ENCODE measurements at regions not wholly inside any gene's neighbourhood (a gene's known extent, or its start where the extent isn't known, plus 50 kb on each side); places are given as distances from the start of the nearest gene placed in this dataset.

DNA sequence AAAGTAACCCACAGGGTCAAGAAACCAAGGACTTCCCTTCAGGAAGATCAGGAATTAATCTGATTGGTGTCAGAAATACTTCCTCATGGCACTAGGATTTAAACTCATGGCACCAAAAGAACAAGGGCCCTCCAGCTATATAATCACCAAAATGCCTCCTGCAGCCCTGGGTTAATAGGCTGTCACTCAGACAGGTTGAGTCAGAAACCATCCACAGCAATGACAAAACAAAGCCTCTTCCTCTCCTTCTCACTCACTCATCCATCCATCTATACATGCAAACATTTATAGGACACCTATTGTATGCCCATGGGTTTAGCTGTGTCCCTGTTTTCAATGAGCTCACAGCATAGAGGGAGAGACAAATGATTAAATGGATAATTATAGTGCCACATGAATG is 62.5 kb upstream of the SPOCK1 start:
- no peaks in the 10 kb centered on the region for H3K9me3 ChIP-seq (ENCODE audit: control insufficient read depth in 1 of 2, low read length in 2 of 2)
- POLR2A ChIA-PET (ENCODE audit: partially characterized antibody), result no interaction called here
- H3K4me1 Mint-ChIP-seq, result no peaks in the 10 kb centered on the region
- peak overlapping the region in 1 of 7 donors; percentile 23 for H3K27ac Mint-ChIP-seq
- intact Hi-C loops (cut with micrococcal nuclease), result no loop called here
- H3K36me3 ChIP-seq (ENCODE audit: insufficient read depth, low read length), result no peaks in the 10 kb centered on the region
- no peak for DNase-seq
- H3K27me3 ChIP-seq (ENCODE audit: insufficient read depth, low read length), result no peaks in the 10 kb centered on the region
- CTCF ChIA-PET (ENCODE audit: partially characterized antibody), result no interaction called here
- no peak overlapping the region for H3K4me3 Mint-ChIP-seq
- H3K36me3 Mint-ChIP-seq, result no peaks in the 10 kb centered on the region
- H3K27me3 Mint-ChIP-seq, result peaks cover 11 to 22% of the 10 kb centered on the region in 2 donors
- peaks cover 0 to 2% (median 0%) of the 10 kb centered on the region in 8 donors for H3K9me3 Mint-ChIP-seq
- H3K27ac ChIP-seq (ENCODE audit: low read depth, low read length), result no peak overlapping the region
- H3K4me3 ChIP-seq (ENCODE audit: low read length in 2 of 2), result no peak overlapping the region
- H3K4me1 ChIP-seq (ENCODE audit: insufficient read depth, low read length), result no peaks in the 10 kb centered on the region

DNA sequence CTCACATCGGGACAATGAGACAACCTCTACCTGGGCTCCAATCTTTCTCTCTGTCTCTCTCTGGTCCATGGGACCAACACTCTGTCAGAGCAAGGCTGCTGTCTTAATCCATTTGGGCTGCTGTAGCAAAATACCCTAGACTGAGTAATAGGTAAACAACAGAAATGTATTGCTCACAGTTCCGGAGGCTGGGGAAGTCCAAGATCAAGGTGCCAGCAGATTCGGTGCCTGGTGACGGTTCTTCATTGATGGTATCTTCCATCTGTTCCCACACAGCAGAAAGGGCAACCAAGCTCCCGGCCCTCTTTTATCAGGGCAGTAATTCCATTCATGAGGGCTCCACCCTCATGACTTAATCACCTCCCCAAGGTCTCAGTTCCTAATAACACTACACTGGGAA is 61.3 kb upstream of the SPOCK1 start:
- Histone ChIP-seq H3K27ac (ENCODE audit: low read depth, low read length) (no peak overlapping the region), H3K4me3 (ENCODE audit: low read length in 2 of 2) (no peak overlapping the region), H3K27me3 (ENCODE audit: insufficient read depth, low read length) (no peaks in the 10 kb centered on the region), H3K4me1 (ENCODE audit: insufficient read depth, low read length) (no peaks in the 10 kb centered on the region), H3K9me3 (ENCODE audit: control insufficient read depth in 1 of 2, low read length in 2 of 2) (no peaks in the 10 kb centered on the region), H3K36me3 (ENCODE audit: insufficient read depth, low read length) (no peaks in the 10 kb centered on the region)
- ChIA-PET CTCF (ENCODE audit: partially characterized antibody) (no interaction called here), POLR2A (ENCODE audit: partially characterized antibody) (no interaction called here)
- H3K27me3 Mint-ChIP-seq, result peaks cover 9 to 15% of the 10 kb centered on the region in 2 donors
- no peaks in the 10 kb centered on the region for H3K4me1 Mint-ChIP-seq
- H3K9me3 Mint-ChIP-seq, result peaks cover 0 to 2% (median 0%) of the 10 kb centered on the region in 8 donors
- DNase-seq, result no peak
- H3K36me3 Mint-ChIP-seq, result no peaks in the 10 kb centered on the region
- intact Hi-C loops (cut with micrococcal nuclease), result no loop called here
- H3K27ac Mint-ChIP-seq, result no peak overlapping the region
- H3K4me3 Mint-ChIP-seq, result no peak overlapping the region
